B cell (primary cell): ENCODE measurements at regions not wholly inside any gene's neighbourhood (a gene's known extent, or its start where the extent isn't known, plus 50 kb on each side); places are given as distances from the start of the nearest gene placed in this dataset.

Experiments used
- CTCF ChIP-seq: fragments of 200-600 bp; IDR thresholded peaks from one replicate; pipeline ENCODE4 v1.8.0; 2022; ENCODE audit warnings: antibody characterized with exemption, mild to moderate bottlenecking
- EZH2 ChIP-seq: IDR thresholded peaks from 2 replicates; pipeline ENCODE4 v1.6.1; 2012; ENCODE audit warnings: borderline replicate concordance, low read depth, mild to moderate bottlenecking, moderate library complexity, low read length; ENCODE audit not compliant: insufficient read depth, poor library complexity, severe bottlenecking

GRCh38 chr13:107438251-107438650 lies 777.1 kb downstream of the LIG4 start:
- no peak for TF ChIP-seq CTCF
- TF ChIP-seq EZH2, result no peak
